ENCODE measurements at regions not wholly inside any gene's neighbourhood (a gene's known extent, or its start where the extent isn't known, plus 50 kb on each side); places are given as distances from the start of the nearest gene placed in this dataset.

- ChIA-PET POLR2A (no interaction called here), CTCF (no interaction called here)
- Histone ChIP-seq H3K4me3 (ENCODE audit: low read depth, low read length) (no peak overlapping the region), H3K27ac (ENCODE audit: extremely low read depth, low read depth, low read length) (no peak overlapping the region), H3K9me3 (ENCODE audit: control insufficient read depth, insufficient read depth, low read depth, low read length) (no peaks in the 10 kb centered on the region), H3K4me1 (ENCODE audit: control insufficient read depth, insufficient read depth, low read length) (no peaks in the 10 kb centered on the region), H3K36me3 (ENCODE audit: control insufficient read depth in 2 of 2, insufficient read depth in 1 of 2, low read length in 2 of 2) (no peaks in the 10 kb centered on the region)
- TF ChIP-seq ZNF302 (tag by site-specific recombination; IDR thresholded peaks at IDR 0.05; ENCODE audit: low read depth) (no peak), ZNF24 (tag by site-specific recombination; IDR thresholded peaks at IDR 0.05) (no peak), ZNF792 (tag by site-specific recombination; IDR thresholded peaks at IDR 0.05) (no peak), IKZF3 (tag by site-specific recombination; IDR thresholded peaks at IDR 0.05) (no peak)
These were observed 78.7 kb upstream of the TYRP1 start for GRCh38 chr9:12614488-12614887.

GRCh38 chr9:12618956-12619355 lies 74.2 kb upstream of the TYRP1 start:
- POLR2A ChIA-PET, result no interaction called here
- no peaks in the 10 kb centered on the region for H3K36me3 ChIP-seq (ENCODE audit: control insufficient read depth in 2 of 2, insufficient read depth in 1 of 2, low read length in 2 of 2)
- H3K9me3 ChIP-seq (ENCODE audit: control insufficient read depth, insufficient read depth, low read depth, low read length), result no peaks in the 10 kb centered on the region
- TF ChIP-seq KLF7 (tag by site-specific recombination; IDR thresholded peaks at IDR 0.05; ENCODE audit: borderline replicate concordance) (no peak), ZNF133 (tag by site-specific recombination; IDR thresholded peaks at IDR 0.05) (no peak), ZNF791 (tag by site-specific recombination; IDR thresholded peaks at IDR 0.05) (no peak), ZNF707 (tag by site-specific recombination; IDR thresholded peaks at IDR 0.05) (no peak), ZNF544 (tag by site-specific recombination; IDR thresholded peaks at IDR 0.05) (no peak), HOXA7 (CRISPR knock-in tag; IDR thresholded peaks at IDR 0.05; ENCODE audit: borderline replicate concordance) (no peak), KLF1 (tag by site-specific recombination; IDR thresholded peaks at IDR 0.05) (no peak), ZNF558 (tag by site-specific recombination; IDR thresholded peaks at IDR 0.05) (no peak), ZNF513 (tag by site-specific recombination; IDR thresholded peaks at IDR 0.05) (no peak), ZBTB26 (tag by site-specific recombination; optimal IDR thresholded peaks at IDR 0.05) (no peak)
- H3K4me1 ChIP-seq (ENCODE audit: control insufficient read depth, insufficient read depth, low read length), result no peaks in the 10 kb centered on the region
- CTCF ChIA-PET, result interaction anchor here (0.7 to 1.2 kb wide), 3 partner anchors 21 to 193 kb away, joined by 3 to 5 read pairs (median 4); no protein-coding TSS in a partner anchor
- H3K4me3 ChIP-seq (ENCODE audit: low read depth, low read length), result no peak overlapping the region
- no peak overlapping the region for H3K27ac ChIP-seq (ENCODE audit: extremely low read depth, low read depth, low read length)

DNA sequence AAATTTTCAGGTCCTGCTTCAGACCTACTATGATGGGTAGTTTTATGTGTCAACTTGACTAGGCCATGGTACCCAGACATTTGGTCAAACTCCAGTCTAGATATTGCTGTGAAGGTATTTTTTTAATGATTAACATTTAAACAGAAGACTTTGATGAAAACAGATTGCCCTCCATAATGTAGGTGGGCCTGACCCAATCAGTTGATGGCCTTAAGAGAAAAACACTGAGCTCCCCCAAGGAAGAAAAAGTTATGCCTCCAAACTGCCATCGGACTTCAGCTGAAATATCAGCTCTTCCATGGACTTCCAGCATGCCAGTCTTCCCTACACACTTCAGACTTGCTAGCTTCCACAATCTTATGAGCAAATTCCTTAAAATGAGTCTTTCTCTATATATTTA lies 67.3 kb upstream of the TYRP1 start:
- ChIA-PET POLR2A (no interaction called here), CTCF (interaction anchor here (1.3 kb wide), 1 partner anchor 15 kb away, joined by 6 read pairs; no protein-coding TSS in a partner anchor)
- no peaks in the 10 kb centered on the region for H3K4me1 ChIP-seq (ENCODE audit: control insufficient read depth, insufficient read depth, low read length)
- no peaks in the 10 kb centered on the region for H3K36me3 ChIP-seq (ENCODE audit: control insufficient read depth in 2 of 2, insufficient read depth in 1 of 2, low read length in 2 of 2)
- no peak overlapping the region for H3K4me3 ChIP-seq (ENCODE audit: low read depth, low read length)
- no peak overlapping the region for H3K27ac ChIP-seq (ENCODE audit: extremely low read depth, low read depth, low read length)
- TF ChIP-seq ZNF10 (tag by site-specific recombination; IDR thresholded peaks at IDR 0.05) (peak; percentile 96), ZNF146 (tag by site-specific recombination; IDR thresholded peaks at IDR 0.05) (no peak)
- no peaks in the 10 kb centered on the region for H3K9me3 ChIP-seq (ENCODE audit: control insufficient read depth, insufficient read depth, low read depth, low read length)

- Histone ChIP-seq H3K9me3 (ENCODE audit: control insufficient read depth, insufficient read depth, low read depth, low read length) (no peaks in the 10 kb centered on the region), H3K36me3 (ENCODE audit: control insufficient read depth in 2 of 2, insufficient read depth in 1 of 2, low read length in 2 of 2) (no peaks in the 10 kb centered on the region), H3K27ac (ENCODE audit: extremely low read depth, low read depth, low read length) (no peak overlapping the region), H3K4me3 (ENCODE audit: low read depth, low read length) (no peak overlapping the region), H3K4me1 (ENCODE audit: control insufficient read depth, insufficient read depth, low read length) (no peaks in the 10 kb centered on the region)
- CTCF ChIA-PET, result no interaction called here
- POLR2A ChIA-PET, result no interaction called here
- no peak for TF ChIP-seq ZNF37A (tag by site-specific recombination; IDR thresholded peaks at IDR 0.05)
- no peak for TF ChIP-seq ZBTB1 (tag by site-specific recombination; IDR thresholded peaks at IDR 0.05)
- no peak for TF ChIP-seq ZNF426 (tag by site-specific recombination; IDR thresholded peaks at IDR 0.05)
- TF ChIP-seq ZNF521 (tag by site-specific recombination; IDR thresholded peaks at IDR 0.05), result no peak
- TF ChIP-seq ZNF202 (tag by site-specific recombination; IDR thresholded peaks at IDR 0.05; ENCODE audit: borderline replicate concordance), result no peak
- TF ChIP-seq, protein P1, sequence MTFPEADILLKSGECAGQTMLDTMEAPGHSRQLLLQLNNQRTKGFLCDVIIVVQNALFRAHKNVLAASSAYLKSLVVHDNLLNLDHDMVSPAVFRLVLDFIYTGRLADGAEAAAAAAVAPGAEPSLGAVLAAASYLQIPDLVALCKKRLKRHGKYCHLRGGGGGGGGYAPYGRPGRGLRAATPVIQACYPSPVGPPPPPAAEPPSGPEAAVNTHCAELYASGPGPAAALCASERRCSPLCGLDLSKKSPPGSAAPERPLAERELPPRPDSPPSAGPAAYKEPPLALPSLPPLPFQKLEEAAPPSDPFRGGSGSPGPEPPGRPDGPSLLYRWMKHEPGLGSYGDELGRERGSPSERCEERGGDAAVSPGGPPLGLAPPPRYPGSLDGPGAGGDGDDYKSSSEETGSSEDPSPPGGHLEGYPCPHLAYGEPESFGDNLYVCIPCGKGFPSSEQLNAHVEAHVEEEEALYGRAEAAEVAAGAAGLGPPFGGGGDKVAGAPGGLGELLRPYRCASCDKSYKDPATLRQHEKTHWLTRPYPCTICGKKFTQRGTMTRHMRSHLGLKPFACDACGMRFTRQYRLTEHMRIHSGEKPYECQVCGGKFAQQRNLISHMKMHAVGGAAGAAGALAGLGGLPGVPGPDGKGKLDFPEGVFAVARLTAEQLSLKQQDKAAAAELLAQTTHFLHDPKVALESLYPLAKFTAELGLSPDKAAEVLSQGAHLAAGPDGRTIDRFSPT (tag by site-specific recombination; IDR thresholded peaks at IDR 0.05), result no peak
- TF ChIP-seq ZFP41 (tag by site-specific recombination; IDR thresholded peaks at IDR 0.05; ENCODE audit: borderline replicate concordance), result no peak
- TF ChIP-seq IKZF3 (tag by site-specific recombination; IDR thresholded peaks at IDR 0.05), result no peak
- no peak for TF ChIP-seq ZNF311 (tag by site-specific recombination; IDR thresholded peaks at IDR 0.05; ENCODE audit: borderline replicate concordance)
These were observed 66.1 kb upstream of the TYRP1 start for GRCh38 chr9:12627096-12627495.

Measured in HEK293 (cell line).